ENCODE measurements at regions not wholly inside any gene's neighbourhood (a gene's known extent, or its start where the extent isn't known, plus 50 kb on each side); places are given as distances from the start of the nearest gene placed in this dataset.

DNA sequence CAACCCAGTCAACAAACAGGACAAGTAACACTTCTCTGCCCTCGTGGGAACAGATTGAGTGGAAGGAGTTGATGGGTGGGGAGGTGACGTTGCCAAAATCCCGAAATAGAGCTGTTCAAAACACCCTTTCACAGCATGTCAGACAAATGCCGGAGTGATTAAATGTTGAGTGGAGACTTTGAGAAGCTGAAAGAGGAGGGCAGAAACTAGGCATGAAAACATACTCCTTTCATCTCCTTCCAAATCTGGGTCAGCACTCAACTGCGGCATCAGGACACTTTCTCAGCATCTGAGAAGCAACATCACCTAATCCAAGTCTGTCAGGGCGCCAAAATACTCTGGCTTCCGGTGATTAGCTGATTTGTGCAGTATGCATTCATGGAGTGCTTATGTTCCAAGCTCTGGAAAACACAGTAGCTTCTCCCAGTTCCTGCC lies 51.5 kb upstream of the MRI1 start:
- no peak for TF ChIP-seq EZH2phosphoT487 (IDR thresholded peaks at IDR 0.05; ENCODE audit: insufficient read depth, low read depth)
- no peak for TF ChIP-seq EZH2 (IDR thresholded peaks at IDR 0.05; ENCODE audit: insufficient read depth, poor library complexity, severe bottlenecking)
